T-helper 2 cell treated with Interferon-gamma antibody and Interleukin-4, amounts not matched to agents 100 ng/mL and 5 ng/mL, for 36 hours (primary cell): ENCODE measurements at regions not wholly inside any gene's neighbourhood (a gene's known extent, or its start where the extent isn't known, plus 50 kb on each side); places are given as distances from the start of the nearest gene placed in this dataset.
"Not testable (repeated sequence)": the region's sequence is repeated elsewhere in the genome, so short reads cannot be mapped to it uniquely, and the experiment has no call there.

ENCODE experiments used
- intact Hi-C: fragments of 100-400 bp; cut with micrococcal nuclease; formaldehyde crosslinking; loops from one replicate; pipeline ENCODE4 v1.15.1; 2023

DNA sequence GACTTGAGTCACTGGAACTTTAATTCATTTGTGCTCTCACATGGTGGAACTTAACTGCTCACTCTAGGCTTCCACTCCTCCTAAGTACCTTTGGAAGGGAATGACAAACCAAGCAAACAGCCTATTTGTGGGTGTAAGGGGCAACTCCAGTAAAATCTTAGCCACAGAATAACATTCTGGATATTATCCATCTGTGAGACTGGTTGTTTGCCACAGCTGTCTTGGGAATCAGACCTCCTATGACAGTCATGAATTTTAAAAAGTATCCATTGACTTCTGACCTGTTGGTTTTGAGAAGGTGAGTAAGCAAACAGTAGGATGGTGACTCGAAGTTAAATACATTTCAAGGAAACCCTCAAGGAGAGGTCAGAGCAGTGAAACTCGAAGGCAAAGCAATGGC, 147.3 kb upstream of the CDIN1 start:
- intact Hi-C loops: no loop called here

- intact Hi-C loops: no loop called here
Measured at GRCh38 chr15:36434177-36434576, 145.2 kb upstream of the CDIN1 start.

DNA sequence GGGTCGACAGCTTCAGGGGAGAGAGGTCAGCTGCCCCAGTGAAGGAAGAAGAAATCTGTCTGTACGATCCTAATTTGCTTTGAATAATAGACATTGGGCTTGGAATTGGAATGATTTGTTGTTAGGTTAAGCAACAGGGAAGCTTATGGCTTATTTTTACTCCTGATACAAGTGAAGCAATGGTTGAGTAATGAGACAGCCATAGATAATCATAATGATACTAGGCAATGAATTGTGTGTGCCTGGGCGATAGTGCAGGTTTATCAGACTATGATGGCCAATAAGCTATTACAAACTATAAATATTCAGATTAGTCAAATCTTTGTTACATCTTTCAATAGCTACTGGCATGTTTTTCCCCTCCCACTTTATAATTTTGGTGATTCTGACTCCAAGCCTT, 140.9 kb upstream of the CDIN1 start:
- intact Hi-C loops: no loop called here

GRCh38 chr15:36447373-36447772, 132.1 kb upstream of the CDIN1 start:
- intact Hi-C loops: no loop called here

DNA sequence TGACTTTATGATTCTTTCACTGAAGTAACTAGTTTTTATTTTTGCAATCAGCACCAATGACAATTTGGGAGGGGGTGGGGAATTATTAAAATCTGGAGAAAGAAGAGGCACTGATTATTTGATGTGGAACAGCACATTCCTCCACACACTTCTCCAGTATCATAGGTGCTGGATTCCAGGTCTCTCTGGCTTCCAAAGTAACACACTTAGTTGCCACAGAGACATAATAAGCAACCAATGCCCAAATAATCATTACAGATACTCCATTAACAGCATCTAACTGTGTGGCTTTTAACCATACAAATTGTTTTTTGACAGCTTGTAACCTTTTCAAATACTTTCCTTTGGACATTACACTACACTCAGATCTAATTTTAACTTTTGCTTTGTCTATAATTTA, 131.0 kb upstream of the CDIN1 start:
- intact Hi-C loops: no loop called here

GRCh38 chr15:36449084-36449661, 130.3 kb upstream of the CDIN1 start:
- intact Hi-C loops: no loop called here

- intact Hi-C loops: no loop called here
Measured at GRCh38 chr15:36449662-36450145, 129.7 kb upstream of the CDIN1 start.

DNA sequence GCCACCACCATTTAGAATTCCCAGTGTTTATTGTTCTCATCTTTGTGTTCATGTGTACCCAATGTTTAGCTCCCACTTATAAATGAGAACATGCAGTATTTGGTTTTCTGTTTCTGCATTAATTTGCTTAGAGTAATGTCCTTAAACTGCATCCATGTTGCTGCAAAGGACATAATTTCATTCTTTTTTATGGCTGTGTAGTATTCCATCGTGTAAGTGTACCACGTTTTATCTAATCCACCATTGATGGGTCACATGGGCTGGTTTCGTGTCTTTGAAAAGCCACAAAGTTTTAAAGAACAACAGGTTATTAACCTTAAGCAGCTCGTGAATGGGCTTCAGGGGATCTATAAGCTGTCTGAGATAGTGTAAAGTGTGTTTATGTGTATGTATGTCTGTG, 125.2 kb upstream of the CDIN1 start:
- intact Hi-C loops: not testable (repeated sequence)

- intact Hi-C loops: no loop called here
Measured at GRCh38 chr15:36458411-36458810, 121.0 kb upstream of the CDIN1 start.

DNA sequence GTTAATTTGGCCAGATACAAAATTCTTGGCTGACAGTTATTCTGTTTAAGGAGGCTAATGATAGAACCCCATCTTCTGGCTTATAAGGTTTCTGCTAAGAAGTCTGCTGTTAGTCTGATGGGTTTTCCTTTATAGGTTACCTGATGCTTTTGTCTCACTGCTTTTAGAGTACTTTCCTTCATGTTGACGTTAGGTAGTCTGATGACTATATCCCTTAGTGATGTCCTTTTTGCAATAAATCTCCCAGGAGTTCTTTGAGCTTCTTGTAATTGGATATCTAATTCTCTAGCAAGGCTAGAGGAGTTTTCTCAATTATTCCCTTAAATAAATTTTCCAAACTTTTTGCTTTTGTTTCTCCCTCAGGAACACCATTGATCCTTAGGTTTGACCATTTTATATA, 114.1 kb upstream of the CDIN1 start:
- intact Hi-C loops: no loop called here

DNA sequence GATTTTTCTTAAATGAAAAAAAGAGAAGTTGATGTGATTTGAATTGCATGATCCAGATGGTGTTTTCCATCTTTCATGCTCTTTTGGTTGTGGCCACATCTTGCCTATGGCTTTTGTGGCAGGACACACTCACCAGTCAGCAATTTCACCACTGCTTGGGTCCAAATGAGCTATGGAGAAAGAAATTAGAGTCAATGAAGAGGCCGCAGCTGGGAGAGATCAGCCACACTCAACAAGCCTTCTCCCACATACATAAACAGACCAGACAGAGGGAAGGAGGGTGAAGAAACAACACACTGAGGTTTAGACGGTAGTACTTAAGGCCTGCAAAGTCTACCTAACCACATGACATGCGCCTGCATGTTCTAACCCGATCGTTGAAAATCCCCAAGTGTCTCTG, 110.7 kb upstream of the CDIN1 start:
- intact Hi-C loops: no loop called here

GRCh38 chr15:36469311-36469966, 110.0 kb upstream of the CDIN1 start:
- intact Hi-C loops: no loop called here

DNA sequence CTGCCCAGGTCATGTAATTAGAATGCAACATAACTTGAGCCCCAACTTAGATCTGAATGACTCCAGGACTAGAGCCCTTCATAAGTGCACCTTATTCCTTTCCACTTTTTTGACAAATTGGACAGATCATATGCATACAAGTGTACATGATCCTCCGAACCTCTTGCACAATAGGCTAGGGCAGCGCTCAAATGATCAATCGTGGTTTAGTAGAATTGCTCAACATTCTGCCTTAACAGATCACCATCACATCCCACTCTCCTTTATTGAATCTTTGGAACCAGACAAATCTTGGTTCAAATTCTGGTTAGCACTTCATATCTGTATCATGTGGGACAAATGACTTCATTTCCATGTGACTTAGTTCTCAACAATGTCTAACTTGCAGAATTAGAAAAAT, 106.8 kb upstream of the CDIN1 start:
- intact Hi-C loops: no loop called here

DNA sequence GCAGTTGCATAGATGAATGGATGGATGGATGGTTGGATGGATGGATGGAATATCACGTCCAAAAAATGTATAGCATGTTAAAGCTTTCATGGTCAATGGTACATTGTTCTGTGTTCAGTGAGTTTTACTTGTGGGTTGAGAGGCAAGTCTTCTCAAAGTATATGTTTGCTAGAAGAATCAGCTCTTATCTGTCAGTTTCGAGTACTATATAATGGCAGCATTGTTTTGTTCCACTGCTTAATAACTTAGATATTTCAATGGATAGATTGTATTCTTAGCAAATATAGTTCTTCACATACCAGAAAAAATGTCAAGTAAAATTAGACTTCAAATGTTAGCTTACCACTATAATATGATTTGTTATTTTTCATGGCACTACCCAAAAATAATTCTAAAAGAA, 100.9 kb upstream of the CDIN1 start:
- intact Hi-C loops: no loop called here

GRCh38 chr15:36479200-36479896, 100.1 kb upstream of the CDIN1 start:
- intact Hi-C loops: no loop called here

DNA sequence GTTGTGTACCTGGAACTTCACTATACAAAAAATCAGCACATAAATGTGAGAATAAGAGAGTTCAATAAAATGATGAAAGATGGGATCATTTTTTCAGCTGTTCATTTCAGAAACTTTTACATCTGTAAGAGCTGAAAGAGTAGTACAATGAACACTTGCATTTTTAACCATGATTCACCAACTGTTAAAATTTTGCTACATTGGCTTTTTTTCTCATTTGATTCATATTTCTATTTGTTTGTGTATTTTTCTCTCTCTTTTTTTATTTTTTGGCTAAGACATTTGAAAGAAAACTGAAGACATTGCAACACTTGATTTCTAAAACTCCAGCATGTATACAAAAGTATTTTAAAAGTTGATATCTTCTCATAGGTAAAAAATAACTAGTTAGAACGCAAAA, 98.3 kb upstream of the CDIN1 start:
- intact Hi-C loops: no loop called here

DNA sequence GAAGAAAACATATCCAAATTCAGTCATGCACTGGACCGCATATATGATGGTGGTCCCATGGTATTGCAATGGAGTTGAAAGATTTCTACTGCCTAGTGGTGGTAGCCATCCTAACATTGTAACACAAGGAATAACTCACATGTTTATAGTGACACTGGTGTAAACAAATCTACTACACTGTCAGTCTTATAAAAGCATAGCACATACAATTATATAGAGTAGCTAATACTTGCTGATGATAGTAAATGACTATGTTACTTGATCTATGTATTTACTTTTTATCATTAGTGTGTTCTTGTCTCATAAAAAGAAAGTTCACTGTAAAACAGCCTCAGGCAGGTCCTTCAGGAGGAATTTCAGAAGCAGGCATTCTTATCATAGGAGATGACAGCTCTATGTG, 96.0 kb upstream of the CDIN1 start:
- intact Hi-C loops: no loop called here

- intact Hi-C loops: no loop called here
Measured at GRCh38 chr15:36484038-36484778, 95.2 kb upstream of the CDIN1 start.

GRCh38 chr15:36491912-36492311, 87.5 kb upstream of the CDIN1 start:
- intact Hi-C loops: no loop called here

DNA sequence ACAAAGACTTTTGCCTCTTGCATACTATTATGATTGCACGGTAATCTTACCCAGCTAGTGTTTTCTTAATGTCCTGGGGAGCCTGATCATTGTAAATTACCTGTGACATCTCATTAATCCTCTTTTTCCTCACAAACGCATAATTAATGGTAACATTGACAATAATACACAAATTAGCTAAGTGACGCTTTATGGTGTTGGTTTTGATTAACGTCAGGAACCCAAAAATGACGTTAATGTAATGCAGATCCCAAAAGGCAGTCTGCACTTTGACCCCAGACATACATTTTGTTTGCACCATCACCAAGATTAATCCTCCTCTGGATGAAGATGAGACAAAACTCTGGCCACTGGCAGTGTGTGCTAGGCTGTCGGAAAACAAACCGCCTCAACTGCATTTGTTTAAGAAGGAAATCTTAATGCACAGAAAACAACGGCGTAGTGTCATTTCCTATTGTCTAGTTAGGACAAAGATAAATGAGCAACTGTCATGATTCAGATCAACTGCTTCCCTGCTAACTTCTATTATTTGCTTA, 83.9 kb upstream of the CDIN1 start:
- intact Hi-C loops: no loop called here

DNA sequence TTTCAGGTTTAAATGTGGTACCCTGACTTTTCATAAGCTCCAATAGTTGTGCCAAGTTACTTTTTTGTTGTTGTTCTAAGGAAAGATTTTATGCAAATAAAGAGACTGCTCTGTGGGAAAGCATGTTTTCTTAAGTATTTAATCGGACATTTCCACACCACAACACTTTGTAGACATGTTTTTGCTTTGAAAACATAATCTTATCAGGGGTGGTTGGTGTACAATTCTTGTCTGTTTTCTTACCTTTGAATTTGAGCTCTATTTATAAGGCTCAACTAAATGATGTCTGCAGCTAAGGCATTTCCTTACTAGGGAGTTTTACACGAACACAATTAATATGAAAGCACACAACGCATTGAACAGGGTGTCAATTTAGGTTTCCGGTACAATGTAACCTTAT, 81.5 kb upstream of the CDIN1 start:
- intact Hi-C loops: no loop called here

GRCh38 chr15:36498401-36498800, 81.0 kb upstream of the CDIN1 start:
- intact Hi-C loops: no loop called here
